ENCODE measurements at regions not wholly inside any gene's neighbourhood (a gene's known extent, or its start where the extent isn't known, plus 50 kb on each side); places are given as distances from the start of the nearest gene placed in this dataset.

DNA sequence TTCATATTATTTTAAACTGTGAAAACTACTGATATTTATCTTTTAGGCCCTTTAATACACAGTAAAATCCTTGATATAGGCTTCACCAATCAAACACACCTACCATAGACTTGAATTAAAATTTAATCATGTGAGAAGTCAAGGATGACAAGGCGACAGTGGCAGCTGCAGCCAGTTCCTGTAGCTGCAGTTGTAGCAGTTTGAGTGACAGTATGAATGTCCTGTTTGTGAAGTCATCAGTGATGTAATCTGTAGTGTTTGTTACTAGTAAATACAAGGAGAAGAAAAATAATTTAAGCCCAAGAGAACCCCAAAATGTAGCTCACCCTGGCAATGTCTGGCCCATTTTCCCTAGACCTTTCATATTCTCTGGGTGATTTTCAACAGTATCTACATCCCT lies 897.0 kb downstream of the SLITRK6 start:
- TF ChIP-seq, protein P1, sequence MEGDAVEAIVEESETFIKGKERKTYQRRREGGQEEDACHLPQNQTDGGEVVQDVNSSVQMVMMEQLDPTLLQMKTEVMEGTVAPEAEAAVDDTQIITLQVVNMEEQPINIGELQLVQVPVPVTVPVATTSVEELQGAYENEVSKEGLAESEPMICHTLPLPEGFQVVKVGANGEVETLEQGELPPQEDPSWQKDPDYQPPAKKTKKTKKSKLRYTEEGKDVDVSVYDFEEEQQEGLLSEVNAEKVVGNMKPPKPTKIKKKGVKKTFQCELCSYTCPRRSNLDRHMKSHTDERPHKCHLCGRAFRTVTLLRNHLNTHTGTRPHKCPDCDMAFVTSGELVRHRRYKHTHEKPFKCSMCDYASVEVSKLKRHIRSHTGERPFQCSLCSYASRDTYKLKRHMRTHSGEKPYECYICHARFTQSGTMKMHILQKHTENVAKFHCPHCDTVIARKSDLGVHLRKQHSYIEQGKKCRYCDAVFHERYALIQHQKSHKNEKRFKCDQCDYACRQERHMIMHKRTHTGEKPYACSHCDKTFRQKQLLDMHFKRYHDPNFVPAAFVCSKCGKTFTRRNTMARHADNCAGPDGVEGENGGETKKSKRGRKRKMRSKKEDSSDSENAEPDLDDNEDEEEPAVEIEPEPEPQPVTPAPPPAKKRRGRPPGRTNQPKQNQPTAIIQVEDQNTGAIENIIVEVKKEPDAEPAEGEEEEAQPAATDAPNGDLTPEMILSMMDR (IDR thresholded peaks at IDR 0.05; ENCODE audit: low read depth, low read length), result no peak
- TF ChIP-seq EZH2phosphoT487 (IDR thresholded peaks at IDR 0.05; ENCODE audit: low read depth), result no peak
